ENCODE measurements at regions not wholly inside any gene's neighbourhood (a gene's known extent, or its start where the extent isn't known, plus 50 kb on each side); places are given as distances from the start of the nearest gene placed in this dataset.

GRCh38 chr21:30932686-30933085 lies 51.3 kb upstream of the KRTAP11-1 start:
- Mint-ChIP-seq H3K9me3 (peaks cover 12% of the 10 kb centered on the region), H3K27ac (no peak overlapping the region), H3K27me3 (ENCODE audit: insufficient read depth, low read depth, poor library complexity) (peaks cover 3% of the 10 kb centered on the region), H3K36me3 (ENCODE audit: low read depth) (peaks cover 3% of the 10 kb centered on the region; the same call in 1 of the 3 replicates), H3K4me1 (no peaks in the 10 kb centered on the region), H3K4me3 (no peak overlapping the region)
- Histone ChIP-seq H3K27me3 (ENCODE audit: insufficient read depth) (no peaks in the 10 kb centered on the region), H3K4me1 (ENCODE audit: insufficient read depth) (no peaks in the 10 kb centered on the region), H3F3A (replicated peaks; ENCODE audit: low read depth) (no peaks in the 10 kb centered on the region), H3K4me2 (no peak overlapping the region), H4K20me1 (replicated peaks; ENCODE audit: insufficient read depth) (no peaks in the 10 kb centered on the region), H2AFZ (no peak overlapping the region), H3K79me2 (replicated peaks; ENCODE audit: insufficient read depth) (no peaks in the 10 kb centered on the region), H3K27ac (ENCODE audit: low read depth) (no peak overlapping the region), H3K9me2 (ENCODE audit: insufficient read depth) (0 out of 2 replicates have a peak, but pooled peaks cover 5% of the 10 kb centered on the region), H3K4me3 (no peak overlapping the region), H3K36me3 (ENCODE audit: insufficient read depth) (no peaks in the 10 kb centered on the region)
- ATAC-seq = no peak
- no peak for TF ChIP-seq CREB1 (CRISPR knock-in tag; IDR thresholded peaks at IDR 0.05; ENCODE audit: low read depth)
- TF ChIP-seq JUNB (IDR thresholded peaks at IDR 0.05; ENCODE audit: unreplicated experiment) = no peak
- no peak for TF ChIP-seq STAT1 (IDR thresholded peaks at IDR 0.05; ENCODE audit: unreplicated experiment)
- TF ChIP-seq, protein P1, sequence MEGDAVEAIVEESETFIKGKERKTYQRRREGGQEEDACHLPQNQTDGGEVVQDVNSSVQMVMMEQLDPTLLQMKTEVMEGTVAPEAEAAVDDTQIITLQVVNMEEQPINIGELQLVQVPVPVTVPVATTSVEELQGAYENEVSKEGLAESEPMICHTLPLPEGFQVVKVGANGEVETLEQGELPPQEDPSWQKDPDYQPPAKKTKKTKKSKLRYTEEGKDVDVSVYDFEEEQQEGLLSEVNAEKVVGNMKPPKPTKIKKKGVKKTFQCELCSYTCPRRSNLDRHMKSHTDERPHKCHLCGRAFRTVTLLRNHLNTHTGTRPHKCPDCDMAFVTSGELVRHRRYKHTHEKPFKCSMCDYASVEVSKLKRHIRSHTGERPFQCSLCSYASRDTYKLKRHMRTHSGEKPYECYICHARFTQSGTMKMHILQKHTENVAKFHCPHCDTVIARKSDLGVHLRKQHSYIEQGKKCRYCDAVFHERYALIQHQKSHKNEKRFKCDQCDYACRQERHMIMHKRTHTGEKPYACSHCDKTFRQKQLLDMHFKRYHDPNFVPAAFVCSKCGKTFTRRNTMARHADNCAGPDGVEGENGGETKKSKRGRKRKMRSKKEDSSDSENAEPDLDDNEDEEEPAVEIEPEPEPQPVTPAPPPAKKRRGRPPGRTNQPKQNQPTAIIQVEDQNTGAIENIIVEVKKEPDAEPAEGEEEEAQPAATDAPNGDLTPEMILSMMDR (conservative IDR thresholded peaks at IDR 0.05; ENCODE audit: low read depth in 2 of 2) = no peak
- TF ChIP-seq ZNF331 (CRISPR knock-in tag; IDR thresholded peaks at IDR 0.05; ENCODE audit: low read depth) = no peak
- no peak for TF ChIP-seq ETS1 (IDR thresholded peaks at IDR 0.05)
- TF ChIP-seq, protein P2, sequence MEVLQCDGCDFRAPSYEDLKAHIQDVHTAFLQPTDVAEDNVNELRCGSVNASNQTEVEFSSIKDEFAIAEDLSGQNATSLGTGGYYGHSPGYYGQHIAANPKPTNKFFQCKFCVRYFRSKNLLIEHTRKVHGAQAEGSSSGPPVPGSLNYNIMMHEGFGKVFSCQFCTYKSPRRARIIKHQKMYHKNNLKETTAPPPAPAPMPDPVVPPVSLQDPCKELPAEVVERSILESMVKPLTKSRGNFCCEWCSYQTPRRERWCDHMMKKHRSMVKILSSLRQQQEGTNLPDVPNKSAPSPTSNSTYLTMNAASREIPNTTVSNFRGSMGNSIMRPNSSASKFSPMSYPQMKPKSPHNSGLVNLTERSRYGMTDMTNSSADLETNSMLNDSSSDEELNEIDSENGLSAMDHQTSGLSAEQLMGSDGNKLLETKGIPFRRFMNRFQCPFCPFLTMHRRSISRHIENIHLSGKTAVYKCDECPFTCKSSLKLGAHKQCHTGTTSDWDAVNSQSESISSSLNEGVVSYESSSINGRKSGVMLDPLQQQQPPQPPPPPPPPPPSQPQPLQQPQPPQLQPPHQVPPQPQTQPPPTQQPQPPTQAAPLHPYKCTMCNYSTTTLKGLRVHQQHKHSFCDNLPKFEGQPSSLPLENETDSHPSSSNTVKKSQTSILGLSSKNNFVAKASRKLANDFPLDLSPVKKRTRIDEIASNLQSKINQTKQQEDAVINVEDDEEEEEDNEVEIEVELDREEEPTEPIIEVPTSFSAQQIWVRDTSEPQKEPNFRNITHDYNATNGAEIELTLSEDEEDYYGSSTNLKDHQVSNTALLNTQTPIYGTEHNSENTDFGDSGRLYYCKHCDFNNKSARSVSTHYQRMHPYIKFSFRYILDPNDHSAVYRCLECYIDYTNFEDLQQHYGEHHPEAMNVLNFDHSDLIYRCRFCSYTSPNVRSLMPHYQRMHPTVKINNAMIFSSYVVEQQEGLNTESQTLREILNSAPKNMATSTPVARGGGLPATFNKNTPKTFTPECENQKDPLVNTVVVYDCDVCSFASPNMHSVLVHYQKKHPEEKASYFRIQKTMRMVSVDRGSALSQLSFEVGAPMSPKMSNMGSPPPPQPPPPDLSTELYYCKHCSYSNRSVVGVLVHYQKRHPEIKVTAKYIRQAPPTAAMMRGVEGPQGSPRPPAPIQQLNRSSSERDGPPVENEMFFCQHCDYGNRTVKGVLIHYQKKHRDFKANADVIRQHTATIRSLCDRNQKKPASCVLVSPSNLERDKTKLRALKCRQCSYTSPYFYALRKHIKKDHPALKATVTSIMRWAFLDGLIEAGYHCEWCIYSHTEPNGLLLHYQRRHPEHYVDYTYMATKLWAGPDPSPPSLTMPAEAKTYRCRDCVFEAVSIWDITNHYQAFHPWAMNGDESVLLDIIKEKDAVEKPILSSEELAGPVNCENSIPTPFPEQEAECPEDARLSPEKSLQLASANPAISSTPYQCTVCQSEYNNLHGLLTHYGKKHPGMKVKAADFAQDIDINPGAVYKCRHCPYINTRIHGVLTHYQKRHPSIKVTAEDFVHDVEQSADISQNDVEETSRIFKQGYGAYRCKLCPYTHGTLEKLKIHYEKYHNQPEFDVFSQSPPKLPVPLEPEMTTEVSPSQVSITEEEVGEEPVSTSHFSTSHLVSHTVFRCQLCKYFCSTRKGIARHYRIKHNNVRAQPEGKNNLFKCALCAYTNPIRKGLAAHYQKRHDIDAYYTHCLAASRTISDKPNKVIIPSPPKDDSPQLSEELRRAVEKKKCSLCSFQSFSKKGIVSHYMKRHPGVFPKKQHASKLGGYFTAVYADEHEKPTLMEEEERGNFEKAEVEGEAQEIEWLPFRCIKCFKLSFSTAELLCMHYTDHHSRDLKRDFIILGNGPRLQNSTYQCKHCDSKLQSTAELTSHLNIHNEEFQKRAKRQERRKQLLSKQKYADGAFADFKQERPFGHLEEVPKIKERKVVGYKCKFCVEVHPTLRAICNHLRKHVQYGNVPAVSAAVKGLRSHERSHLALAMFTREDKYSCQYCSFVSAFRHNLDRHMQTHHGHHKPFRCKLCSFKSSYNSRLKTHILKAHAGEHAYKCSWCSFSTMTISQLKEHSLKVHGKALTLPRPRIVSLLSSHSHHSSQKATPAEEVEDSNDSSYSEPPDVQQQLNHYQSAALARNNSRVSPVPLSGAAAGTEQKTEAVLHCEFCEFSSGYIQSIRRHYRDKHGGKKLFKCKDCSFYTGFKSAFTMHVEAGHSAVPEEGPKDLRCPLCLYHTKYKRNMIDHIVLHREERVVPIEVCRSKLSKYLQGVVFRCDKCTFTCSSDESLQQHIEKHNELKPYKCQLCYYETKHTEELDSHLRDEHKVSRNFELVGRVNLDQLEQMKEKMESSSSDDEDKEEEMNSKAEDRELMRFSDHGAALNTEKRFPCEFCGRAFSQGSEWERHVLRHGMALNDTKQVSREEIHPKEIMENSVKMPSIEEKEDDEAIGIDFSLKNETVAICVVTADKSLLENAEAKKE (CRISPR knock-in tag; IDR thresholded peaks at IDR 0.05) = no peak
- TF ChIP-seq EZH2 (IDR thresholded peaks at IDR 0.05; ENCODE audit: low read depth, unreplicated experiment) = no peak
- no peak for TF ChIP-seq EZH2phosphoT487 (IDR thresholded peaks at IDR 0.05; ENCODE audit: unreplicated experiment)
- TF ChIP-seq, protein P3, sequence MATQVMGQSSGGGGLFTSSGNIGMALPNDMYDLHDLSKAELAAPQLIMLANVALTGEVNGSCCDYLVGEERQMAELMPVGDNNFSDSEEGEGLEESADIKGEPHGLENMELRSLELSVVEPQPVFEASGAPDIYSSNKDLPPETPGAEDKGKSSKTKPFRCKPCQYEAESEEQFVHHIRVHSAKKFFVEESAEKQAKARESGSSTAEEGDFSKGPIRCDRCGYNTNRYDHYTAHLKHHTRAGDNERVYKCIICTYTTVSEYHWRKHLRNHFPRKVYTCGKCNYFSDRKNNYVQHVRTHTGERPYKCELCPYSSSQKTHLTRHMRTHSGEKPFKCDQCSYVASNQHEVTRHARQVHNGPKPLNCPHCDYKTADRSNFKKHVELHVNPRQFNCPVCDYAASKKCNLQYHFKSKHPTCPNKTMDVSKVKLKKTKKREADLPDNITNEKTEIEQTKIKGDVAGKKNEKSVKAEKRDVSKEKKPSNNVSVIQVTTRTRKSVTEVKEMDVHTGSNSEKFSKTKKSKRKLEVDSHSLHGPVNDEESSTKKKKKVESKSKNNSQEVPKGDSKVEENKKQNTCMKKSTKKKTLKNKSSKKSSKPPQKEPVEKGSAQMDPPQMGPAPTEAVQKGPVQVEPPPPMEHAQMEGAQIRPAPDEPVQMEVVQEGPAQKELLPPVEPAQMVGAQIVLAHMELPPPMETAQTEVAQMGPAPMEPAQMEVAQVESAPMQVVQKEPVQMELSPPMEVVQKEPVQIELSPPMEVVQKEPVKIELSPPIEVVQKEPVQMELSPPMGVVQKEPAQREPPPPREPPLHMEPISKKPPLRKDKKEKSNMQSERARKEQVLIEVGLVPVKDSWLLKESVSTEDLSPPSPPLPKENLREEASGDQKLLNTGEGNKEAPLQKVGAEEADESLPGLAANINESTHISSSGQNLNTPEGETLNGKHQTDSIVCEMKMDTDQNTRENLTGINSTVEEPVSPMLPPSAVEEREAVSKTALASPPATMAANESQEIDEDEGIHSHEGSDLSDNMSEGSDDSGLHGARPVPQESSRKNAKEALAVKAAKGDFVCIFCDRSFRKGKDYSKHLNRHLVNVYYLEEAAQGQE (IDR thresholded peaks at IDR 0.05; ENCODE audit: unreplicated experiment) = no peak
- no peak for TF ChIP-seq NANOG (IDR thresholded peaks at IDR 0.05; ENCODE audit: borderline replicate concordance)
- no peak for TF ChIP-seq ZNF114 (CRISPR knock-in tag; IDR thresholded peaks at IDR 0.05)
- DNase-seq (ENCODE audit: low spot score) = no peak
